Mesodermal cell (in vitro differentiated cells): ENCODE measurements at regions not wholly inside any gene's neighbourhood (a gene's known extent, or its start where the extent isn't known, plus 50 kb on each side); places are given as distances from the start of the nearest gene placed in this dataset.

ENCODE experiments used
- H3K27ac ChIP-seq: 2 replicates; pipeline ENCODE4 v1.7.0; 2013; ENCODE audit warnings: mild to moderate bottlenecking, low read depth, low read length, moderate library complexity; ENCODE audit not compliant: severe bottlenecking
- H3K36me3 ChIP-seq: 2 replicates; pipeline ENCODE4 v1.7.1; 2013; ENCODE audit warnings: mild to moderate bottlenecking, low read length, moderate library complexity; ENCODE audit not compliant: control insufficient read depth, insufficient read depth
- H3K4me1 ChIP-seq: one replicate; pipeline ENCODE4 v1.7.1; 2013; ENCODE audit warnings: mild to moderate bottlenecking, low read length; ENCODE audit not compliant: insufficient read depth, control insufficient read depth, poor library complexity, severe bottlenecking
- H3K4me3 ChIP-seq: 2 replicates; pipeline ENCODE4 v1.7.0; 2013; ENCODE audit warnings: low read length, control low read depth, mild to moderate bottlenecking; ENCODE audit not compliant: insufficient read depth, poor library complexity, severe bottlenecking; ENCODE audit errors: extremely low read depth
- H3K9me3 ChIP-seq: 2 replicates; pipeline ENCODE4 v1.7.1; 2013; ENCODE audit warnings: mild to moderate bottlenecking, low read length, moderate library complexity; ENCODE audit not compliant: control insufficient read depth
- WGBS, 2 experiments: methylation state at CpG; one replicate each; pipeline ENCODE4 v1.1.5; 2013; ENCODE audit warnings: missing lambda C conversion rate in 2 of 2; ENCODE audit not compliant: insufficient coverage in 2 of 2; 5-methylcytosine and 5-hydroxymethylcytosine counted together

- no peaks in the 10 kb centered on the region for H3K36me3 ChIP-seq
- WGBS, 2 experiments: 100% methylated on average over 1 of the region's 1 CpG
- no peak overlapping the region for H3K4me3 ChIP-seq
- no peaks in the 10 kb centered on the region for H3K9me3 ChIP-seq
- no peak overlapping the region for H3K27ac ChIP-seq
- H3K4me1 ChIP-seq: no peaks in the 10 kb centered on the region
Observed at GRCh38 chr13:62847520-62847919, 1431.9 kb upstream of the PCDH20 start.

DNA sequence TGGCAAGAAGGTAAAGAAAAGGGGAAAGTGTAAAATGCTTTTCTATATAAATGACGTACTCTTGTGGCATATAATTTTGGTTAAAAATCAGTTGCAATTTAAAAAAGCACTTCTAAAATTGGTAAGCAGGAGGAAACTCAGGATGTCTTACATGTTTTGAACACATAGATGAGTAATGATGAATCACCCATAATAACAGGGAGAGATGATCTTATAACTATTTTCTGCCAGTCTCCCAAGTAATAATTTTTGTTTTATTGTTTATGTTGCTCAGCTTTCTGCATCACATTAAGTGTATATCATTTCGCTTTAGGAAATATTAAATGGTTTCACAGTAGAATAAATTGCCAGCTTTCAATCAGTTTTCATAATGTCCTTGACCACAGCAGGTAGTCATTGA lies 1430.7 kb upstream of the PCDH20 start:
- no peak overlapping the region for H3K4me3 ChIP-seq
- H3K27ac ChIP-seq: no peak overlapping the region
- 92 to 100% methylated on average over 1 of the region's 2 CpGs for whole genome bisulfite sequencing, 2 experiments
- no peaks in the 10 kb centered on the region for H3K36me3 ChIP-seq
- no peaks in the 10 kb centered on the region for H3K9me3 ChIP-seq
- H3K4me1 ChIP-seq: no peaks in the 10 kb centered on the region

DNA sequence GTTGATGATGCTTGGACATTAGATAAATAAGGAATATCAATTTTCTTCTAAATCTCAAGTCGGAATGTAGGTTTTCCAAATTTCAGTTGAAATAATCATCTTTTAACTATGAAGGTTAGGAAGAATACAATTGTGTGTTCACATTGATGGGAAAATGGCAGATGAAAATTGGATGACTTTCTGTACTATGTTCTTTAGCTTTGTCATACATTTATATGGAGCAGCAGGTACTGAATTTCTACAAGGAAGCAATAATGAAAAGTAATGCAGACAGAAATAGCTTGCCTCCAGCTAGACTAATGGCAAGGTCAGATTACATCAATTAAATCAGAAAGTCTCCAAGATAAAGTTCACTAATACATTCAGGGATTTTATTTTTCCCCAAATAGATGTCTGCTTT lies 1423.7 kb upstream of the PCDH20 start:
- H3K36me3 ChIP-seq: no peaks in the 10 kb centered on the region
- H3K4me3 ChIP-seq: no peak overlapping the region
- no CpG with 5 or more reads among the region's 1 CpG for WGBS, 2 experiments
- H3K9me3 ChIP-seq: no peaks in the 10 kb centered on the region
- no peak overlapping the region for H3K27ac ChIP-seq
- H3K4me1 ChIP-seq: no peaks in the 10 kb centered on the region

GRCh38 chr13:62838929-62839328 lies 1423.3 kb upstream of the PCDH20 start:
- no peaks in the 10 kb centered on the region for H3K4me1 ChIP-seq
- H3K4me3 ChIP-seq: no peak overlapping the region
- H3K27ac ChIP-seq: no peak overlapping the region
- no peaks in the 10 kb centered on the region for H3K36me3 ChIP-seq
- no peaks in the 10 kb centered on the region for H3K9me3 ChIP-seq

DNA sequence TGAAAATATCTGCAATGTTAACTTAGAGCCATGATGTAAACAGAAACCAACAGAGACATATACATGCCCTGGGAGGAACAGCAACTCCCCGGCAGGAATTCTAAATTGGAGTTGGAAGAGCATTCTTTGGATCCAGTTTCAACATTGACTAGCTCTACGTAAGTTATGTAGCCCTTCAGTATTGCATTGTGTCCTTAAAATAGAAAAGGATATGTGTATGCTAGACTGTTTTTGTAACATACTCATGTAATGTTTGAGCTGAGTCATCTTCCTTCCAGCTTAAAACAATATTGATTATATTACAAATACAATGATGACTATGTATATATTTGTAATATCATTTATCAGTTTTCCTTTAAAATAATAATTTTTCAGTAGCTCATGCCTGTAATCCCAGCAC lies 1422.2 kb upstream of the PCDH20 start:
- H3K4me1 ChIP-seq: no peaks in the 10 kb centered on the region
- 80 to 100% methylated on average over 1 of the region's 2 CpGs for WGBS, 2 experiments
- no peak overlapping the region for H3K27ac ChIP-seq
- H3K4me3 ChIP-seq: no peak overlapping the region
- no peaks in the 10 kb centered on the region for H3K9me3 ChIP-seq
- H3K36me3 ChIP-seq: no peaks in the 10 kb centered on the region

GRCh38 chr13:62829486-62829885 lies 1413.8 kb upstream of the PCDH20 start:
- WGBS, 2 experiments: no CpG with 5 or more reads among the region's 2 CpGs
- H3K4me1 ChIP-seq: no peaks in the 10 kb centered on the region
- H3K27ac ChIP-seq: no peak overlapping the region
- H3K4me3 ChIP-seq: no peak overlapping the region
- no peaks in the 10 kb centered on the region for H3K9me3 ChIP-seq
- no peaks in the 10 kb centered on the region for H3K36me3 ChIP-seq

DNA sequence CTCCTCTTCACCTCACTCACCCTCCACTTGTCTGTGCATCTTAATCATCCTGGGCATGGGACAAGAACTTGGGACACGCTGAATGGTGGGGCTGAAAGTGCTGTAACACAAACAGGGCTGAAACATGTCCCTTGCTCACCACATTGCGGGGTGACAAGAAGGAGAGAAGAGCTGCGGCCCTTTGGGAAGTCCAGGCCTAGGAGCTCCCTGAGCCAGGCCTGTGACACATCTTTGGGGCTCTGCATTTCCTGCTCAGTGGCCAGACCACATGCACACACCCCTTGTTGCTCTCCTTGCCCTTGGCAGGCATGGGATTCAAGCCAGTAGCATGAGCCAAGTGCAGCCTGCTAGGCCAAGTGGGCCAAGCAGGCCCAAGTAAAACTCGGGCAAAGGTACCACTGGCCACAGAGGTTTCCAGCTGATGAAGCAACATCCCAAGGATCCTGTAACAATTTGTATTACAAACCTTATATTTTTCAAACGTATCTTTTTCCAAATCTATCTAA lies 1384.3 kb upstream of the PCDH20 start:
- no peaks in the 10 kb centered on the region for H3K9me3 ChIP-seq
- no peak overlapping the region for H3K27ac ChIP-seq
- H3K4me3 ChIP-seq: no peak overlapping the region
- no peaks in the 10 kb centered on the region for H3K36me3 ChIP-seq
- WGBS, 2 experiments: 79 to 89% methylated on average over 2 to 4 of the region's 5 CpGs
- no peaks in the 10 kb centered on the region for H3K4me1 ChIP-seq

GRCh38 chr13:62799038-62799535 lies 1383.4 kb upstream of the PCDH20 start:
- H3K4me3 ChIP-seq: no peak overlapping the region
- 88% methylated on average over 4 to 7 of the region's 8 CpGs for WGBS, 2 experiments
- no peak overlapping the region for H3K27ac ChIP-seq
- H3K36me3 ChIP-seq: no peaks in the 10 kb centered on the region
- no peaks in the 10 kb centered on the region for H3K9me3 ChIP-seq
- H3K4me1 ChIP-seq: no peaks in the 10 kb centered on the region

DNA sequence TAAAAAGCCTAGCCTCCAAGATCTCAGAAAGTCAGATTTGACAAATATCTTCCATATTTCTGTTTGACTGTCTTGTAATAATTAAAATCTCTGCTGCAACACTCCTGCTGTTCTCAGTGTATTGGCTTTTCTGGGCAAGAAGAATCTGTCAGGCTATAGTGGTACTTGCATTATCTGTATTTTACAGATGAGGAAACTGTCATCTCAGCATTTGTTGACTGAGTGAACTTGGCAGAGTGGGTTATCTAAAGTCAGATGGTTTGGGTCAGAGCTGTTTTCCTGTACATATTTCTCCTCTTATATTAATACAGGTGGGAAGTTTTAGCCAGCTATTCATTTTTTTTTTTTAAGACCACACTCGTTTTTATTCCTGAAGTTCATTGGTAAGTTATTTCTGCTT lies 1378.2 kb upstream of the PCDH20 start:
- no CpG with 5 or more reads among the region's 1 CpG for WGBS, 2 experiments
- Histone ChIP-seq H3K9me3 (no peaks in the 10 kb centered on the region), H3K4me1 (no peaks in the 10 kb centered on the region), H3K4me3 (no peak overlapping the region), H3K36me3 (no peaks in the 10 kb centered on the region), H3K27ac (no peak overlapping the region)

DNA sequence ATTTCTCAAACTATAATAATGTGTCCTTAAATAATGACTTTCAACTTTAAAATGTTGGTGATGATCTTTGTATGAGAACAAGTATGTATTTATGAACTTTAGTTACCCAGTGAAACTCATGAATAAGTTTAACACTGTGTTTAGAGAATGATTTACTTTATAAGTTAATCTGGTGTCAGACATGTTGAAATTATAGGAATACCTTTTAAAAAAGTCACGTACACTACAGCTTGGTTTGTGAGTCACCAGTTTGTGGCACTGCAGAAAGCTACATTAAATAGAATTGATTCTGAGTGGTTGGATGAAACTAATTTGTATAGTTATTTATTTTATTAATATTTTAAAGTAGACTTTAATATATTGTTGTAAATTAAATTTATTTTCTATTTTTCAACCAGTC lies 1366.2 kb upstream of the PCDH20 start:
- H3K27ac ChIP-seq: no peak overlapping the region
- WGBS, 2 experiments: no CpG with 5 or more reads among the region's 1 CpG

DNA sequence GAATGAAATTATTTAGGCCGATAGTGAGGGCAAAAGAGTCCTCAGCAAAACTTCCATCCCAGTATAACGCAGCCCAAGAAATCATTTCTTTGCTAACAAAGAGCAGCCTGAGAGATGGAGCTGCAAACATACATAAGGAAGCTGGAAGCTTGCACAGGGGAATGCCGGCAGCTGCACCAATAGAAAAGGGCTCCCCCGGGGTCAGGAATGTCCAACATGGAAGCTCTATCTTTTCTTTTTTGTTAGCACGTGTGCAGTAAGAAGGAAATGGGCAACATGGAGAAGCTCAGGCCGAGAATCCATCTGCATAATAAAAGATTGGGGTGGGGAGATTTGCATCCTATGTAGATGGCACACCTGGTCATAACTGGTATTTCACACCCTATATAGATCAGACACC lies 1363.5 kb upstream of the PCDH20 start:
- no peak overlapping the region for H3K27ac ChIP-seq
- H3K9me3 ChIP-seq: no peaks in the 10 kb centered on the region
- H3K4me1 ChIP-seq: no peaks in the 10 kb centered on the region
- 68 to 90% methylated on average over 3 to 4 of the region's 6 CpGs for WGBS, 2 experiments
- H3K36me3 ChIP-seq: no peaks in the 10 kb centered on the region
- H3K4me3 ChIP-seq: no peak overlapping the region

More for the DNA sequence above, 1366.2 kb upstream of the PCDH20 start:
- no peaks in the 10 kb centered on the region for H3K4me1 ChIP-seq
- H3K9me3 ChIP-seq: no peaks in the 10 kb centered on the region
- no peaks in the 10 kb centered on the region for H3K36me3 ChIP-seq
- no peak overlapping the region for H3K4me3 ChIP-seq
